HG03196 (cell line): ENCODE measurements at regions not wholly inside any gene's neighbourhood (a gene's known extent, or its start where the extent isn't known, plus 50 kb on each side); places are given as distances from the start of the nearest gene placed in this dataset.
"Not testable (repeated sequence)": the region's sequence is repeated elsewhere in the genome, so short reads cannot be mapped to it uniquely, and the experiment has no call there.

ENCODE experiments used
- ATAC-seq: cut with Tn5 transposase; IDR thresholded peaks from one replicate; pipeline ENCODE4 v1.9.1; 2021; ENCODE audit not compliant: unreplicated experiment

DNA sequence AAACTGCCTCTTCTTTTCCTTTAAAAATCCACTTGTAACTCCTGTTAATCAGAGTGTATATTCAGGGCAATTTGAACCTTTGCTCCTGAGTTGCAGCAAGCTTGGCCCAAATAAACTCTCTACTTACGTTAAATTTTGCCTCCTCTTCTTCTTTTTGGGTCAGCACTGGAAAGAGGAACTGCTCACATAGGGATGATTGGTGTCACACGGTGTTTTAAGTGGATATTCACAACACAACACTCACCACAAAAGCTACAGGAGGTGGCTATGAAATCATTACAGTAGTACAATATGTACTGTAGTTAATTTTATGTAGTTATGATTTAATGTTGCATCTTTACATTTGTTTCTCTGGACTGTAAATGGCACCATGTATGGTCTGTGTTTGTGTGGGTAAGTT is 96.8 kb upstream of the DOCK9 start:
- ATAC-seq = no peak

DNA sequence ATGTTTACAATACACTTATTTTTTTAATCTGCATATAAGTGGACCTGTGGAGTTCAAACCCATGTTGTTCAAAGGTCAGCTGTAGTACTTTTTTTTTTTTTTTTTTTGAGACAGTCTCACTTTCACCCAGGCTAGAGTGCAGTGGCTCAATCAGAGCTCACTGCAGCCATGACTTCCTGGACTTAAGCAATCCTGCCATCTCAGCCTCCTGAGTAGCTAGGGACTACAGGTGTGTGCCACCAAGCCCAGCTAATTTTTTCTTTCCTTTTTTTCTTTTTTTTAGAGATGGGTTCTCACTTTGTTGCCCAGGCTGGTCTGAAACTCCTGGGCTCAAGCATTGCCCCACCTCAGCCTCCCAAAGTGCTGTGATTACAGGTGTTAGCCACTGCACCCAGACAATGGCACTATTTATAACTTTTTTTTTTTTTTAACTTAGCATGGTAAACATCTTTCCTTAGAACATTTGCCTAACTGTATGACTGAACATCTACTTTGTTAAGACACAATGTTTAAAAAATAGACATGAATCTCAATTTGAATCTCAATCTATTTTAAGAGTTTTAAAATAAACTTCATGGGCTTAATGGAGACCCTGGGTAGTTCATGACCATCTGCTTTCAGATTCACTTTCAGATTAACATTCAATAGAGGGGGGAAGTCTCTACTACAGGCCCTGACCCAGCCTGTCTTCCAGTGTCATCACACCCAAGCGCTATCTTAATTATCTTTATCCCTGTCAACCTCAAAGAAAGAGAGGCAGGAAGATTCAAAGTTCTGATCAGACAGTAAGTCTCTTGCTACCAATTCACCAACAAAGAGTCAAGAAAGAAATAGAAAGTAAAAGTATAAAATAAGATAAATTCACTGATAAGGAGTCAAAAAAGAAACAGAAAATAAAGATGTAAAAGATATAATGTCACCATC is 97.7 kb upstream of the DOCK9 start:
- peak; percentile 92 for ATAC-seq

GRCh38 chr13:99078017-99078771 is 100.3 kb upstream of the DOCK9 start:
- ATAC-seq = no peak

GRCh38 chr13:99080131-99080530 is 102.3 kb upstream of the DOCK9 start:
- ATAC-seq = no peak

GRCh38 chr13:99083981-99084380 is 106.1 kb upstream of the DOCK9 start:
- no peak for ATAC-seq

DNA sequence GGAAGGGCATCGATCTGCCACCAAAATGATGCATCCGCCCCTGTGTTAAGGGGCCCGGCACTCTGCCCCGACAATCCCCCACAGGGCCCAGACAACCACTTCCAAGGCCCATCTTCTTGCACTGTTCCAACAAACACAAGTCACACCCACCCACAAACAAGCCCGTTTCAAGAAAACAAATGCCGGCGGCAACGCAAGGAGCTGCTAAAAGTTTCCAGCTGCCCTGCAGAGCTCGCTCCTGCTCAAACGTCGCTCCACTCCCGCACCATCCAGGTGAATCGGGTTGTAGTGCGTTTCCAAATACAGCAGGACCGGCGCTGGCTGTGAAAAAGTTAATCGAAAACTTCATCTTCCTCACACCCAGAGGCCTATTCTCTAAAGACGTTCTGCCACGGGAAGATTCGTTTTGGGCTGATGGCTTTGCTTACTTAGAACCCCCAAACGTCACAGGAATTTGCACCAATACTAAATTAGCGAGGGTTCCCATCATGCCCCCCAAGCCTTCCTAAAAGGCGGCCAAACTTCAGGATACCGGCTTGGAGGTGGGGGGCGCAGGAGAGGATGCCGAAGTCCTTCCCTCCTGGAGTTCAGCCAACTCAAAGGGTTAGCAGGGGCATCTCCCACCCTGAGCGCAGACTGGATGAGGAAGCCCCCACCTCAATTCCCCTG is 107.4 kb upstream of the DOCK9 start:
- ATAC-seq = no peak

DNA sequence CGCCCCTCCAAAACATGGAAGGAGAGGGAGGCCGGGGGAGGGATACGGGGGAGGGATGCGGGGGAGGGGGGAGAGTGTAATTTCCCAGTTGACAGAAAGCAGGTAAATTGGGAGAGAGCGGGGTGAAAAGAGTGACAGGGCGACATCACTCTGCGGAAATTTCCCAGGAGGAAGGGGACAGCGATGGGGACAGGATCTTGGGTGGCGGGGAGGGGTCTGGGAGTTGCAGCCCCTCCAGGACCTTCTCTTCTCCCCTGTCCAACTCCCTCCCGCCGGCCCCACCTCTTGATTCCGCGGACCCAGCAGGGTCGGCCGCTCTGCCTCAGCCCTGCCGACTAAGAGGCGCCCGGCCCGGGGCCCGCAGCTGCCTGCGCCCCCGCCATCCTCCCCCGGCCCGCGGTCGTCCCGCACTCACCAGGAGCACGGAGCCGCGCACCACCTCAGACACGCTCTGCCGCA is 108.0 kb upstream of the DOCK9 start:
- ATAC-seq = no peak

DNA sequence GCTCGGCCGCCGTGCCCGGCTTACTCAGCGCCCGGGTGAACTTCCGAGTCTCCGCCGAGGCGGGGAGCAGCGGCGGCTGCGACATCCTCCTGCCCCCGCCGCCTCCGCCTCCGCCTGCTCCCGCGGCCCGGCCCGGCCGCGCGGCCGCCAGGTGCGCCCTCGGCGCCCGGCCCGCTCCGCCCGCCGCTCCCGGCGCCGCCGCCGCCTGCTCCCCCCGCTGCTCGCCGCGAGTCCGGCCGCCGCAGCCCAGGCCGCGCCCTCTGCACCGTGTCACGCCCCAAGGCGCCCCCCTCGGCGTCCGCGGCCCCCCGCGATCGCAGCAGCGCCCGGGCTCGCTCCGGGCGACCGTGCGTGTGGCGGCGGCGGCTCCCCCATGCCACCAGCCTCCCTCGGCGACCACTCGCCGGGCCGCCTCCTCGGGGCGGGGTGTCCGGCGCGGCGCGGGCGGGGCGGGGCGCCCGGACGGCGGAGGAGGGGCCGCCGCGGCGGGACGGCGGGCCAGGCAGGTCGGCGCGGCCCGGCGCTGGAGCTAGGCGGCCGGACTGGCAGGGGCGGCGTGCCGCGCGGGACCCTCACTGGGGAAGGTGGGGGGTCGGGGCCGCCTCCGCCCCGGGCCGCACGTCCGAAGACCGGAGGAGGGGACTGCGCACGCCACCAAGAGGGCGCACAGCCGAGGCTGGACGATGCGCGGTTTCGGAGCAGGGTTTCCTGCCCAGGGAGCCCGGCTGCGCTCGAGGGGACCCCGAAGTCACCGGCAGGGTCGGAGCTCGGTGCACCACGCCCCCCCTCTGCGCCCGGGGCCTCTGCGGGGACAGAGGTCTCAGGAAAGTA is 108.6 kb upstream of the DOCK9 start:
- ATAC-seq = peak; percentile 40

- peak; percentile 86 for ATAC-seq
Observed at GRCh38 chr13:99087098-99087953, 109.5 kb upstream of the DOCK9 start.

DNA sequence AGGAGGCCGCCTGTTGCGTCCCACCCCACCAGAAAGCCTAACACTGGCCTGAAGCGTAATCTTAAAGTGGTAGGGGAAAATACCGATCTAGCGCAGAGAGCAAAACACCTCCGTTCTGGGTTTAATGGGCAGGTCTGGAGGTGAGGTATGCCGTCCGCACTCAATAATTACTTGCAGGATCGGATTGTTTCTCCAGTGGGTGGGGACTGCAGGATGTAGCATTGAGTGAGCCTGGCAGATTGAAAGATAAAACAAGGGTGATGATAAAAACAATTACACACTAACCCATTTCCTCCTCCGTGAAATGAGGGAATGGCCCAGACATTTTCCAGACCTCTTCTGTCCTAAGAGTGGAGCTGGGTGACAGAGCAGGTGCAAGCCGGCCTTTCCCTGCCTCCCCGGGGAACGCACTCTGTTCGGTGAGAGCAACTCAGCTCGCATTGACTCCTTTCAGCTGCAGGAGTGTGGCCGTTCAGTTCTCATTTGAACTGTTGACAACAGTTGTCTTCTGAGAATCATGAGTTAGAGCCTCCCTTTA is 110.2 kb upstream of the DOCK9 start:
- peak; percentile 22 for ATAC-seq

DNA sequence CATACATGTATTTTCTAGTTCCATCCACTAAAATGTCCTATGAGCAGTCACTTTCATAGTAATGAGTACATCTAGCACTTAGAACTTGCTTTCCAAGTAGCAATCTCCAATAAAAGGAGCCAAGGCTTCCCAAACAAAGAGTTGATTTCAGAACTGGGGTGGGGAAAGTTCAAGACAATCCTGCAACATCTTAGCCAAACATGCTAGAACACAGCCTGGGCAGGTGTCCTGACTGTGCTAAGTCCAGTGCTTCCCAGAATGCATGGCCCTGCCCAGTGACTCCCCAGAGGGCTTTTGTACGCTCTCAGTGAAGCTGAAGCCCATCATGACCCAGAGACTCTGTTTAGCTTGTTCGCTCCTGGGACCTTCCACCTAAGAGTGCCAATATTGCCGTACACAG is 106.7 kb upstream of the UBAC2 start:
- ATAC-seq = no peak

GRCh38 chr13:99101831-99102230 is 98.8 kb upstream of the UBAC2 start:
- not testable (repeated sequence) for ATAC-seq

DNA sequence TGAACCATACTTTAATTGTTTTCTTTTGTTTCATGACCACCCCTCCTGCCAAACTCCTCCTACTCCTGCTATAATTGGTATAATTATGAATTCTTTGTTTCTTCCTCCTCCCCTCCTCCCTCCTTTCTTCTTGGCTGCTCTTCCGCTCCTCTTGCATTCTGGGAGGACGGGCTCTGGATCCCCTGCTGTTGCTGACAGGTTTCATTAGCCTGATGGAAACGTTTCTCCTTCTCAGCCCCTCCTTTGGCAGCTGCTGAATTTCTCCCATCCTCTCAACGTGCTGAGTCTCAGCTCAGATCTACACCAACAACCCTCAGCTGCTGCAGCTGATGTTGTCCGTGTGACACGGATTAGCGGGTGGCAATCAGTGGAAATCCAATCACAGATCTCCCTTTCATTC is 97.1 kb upstream of the UBAC2 start:
- no peak for ATAC-seq

DNA sequence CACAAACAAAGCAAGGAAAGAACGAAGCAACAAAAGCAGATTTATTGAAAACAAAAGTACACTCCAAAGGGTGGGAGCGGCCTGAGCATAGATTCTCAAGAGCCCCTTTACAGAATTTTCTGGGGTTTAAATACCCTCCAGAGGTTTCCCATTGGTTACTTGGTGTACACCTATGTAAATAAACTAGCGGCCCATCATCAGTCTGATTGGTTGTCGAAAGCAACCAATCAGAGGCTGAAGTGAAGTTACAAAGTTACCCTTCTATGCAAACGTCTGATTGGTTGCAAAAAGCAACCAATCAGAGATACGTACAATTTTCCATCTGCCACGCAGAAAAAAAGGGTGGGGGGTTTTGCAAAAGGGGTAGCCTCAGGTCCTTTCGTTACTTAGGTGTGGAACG is 96.3 kb upstream of the UBAC2 start:
- no peak for ATAC-seq

- no peak for ATAC-seq
Observed at GRCh38 chr13:99105160-99105559, 95.5 kb upstream of the UBAC2 start.

GRCh38 chr13:99113351-99113750 is 87.3 kb upstream of the UBAC2 start:
- ATAC-seq = no peak

- no peak for ATAC-seq
Observed at GRCh38 chr13:99118179-99118578, 82.5 kb upstream of the UBAC2 start.

GRCh38 chr13:99119656-99120055 is 81.0 kb upstream of the UBAC2 start:
- ATAC-seq = no peak

- no peak for ATAC-seq
Observed at GRCh38 chr13:99120751-99121150, 79.9 kb upstream of the UBAC2 start.
